ENCODE measurements at regions not wholly inside any gene's neighbourhood (a gene's known extent, or its start where the extent isn't known, plus 50 kb on each side); places are given as distances from the start of the nearest gene placed in this dataset.

GRCh38 chr3:17932136-17932771 lies 189.8 kb upstream of the TBC1D5 start:
- TF ChIP-seq, protein P1, sequence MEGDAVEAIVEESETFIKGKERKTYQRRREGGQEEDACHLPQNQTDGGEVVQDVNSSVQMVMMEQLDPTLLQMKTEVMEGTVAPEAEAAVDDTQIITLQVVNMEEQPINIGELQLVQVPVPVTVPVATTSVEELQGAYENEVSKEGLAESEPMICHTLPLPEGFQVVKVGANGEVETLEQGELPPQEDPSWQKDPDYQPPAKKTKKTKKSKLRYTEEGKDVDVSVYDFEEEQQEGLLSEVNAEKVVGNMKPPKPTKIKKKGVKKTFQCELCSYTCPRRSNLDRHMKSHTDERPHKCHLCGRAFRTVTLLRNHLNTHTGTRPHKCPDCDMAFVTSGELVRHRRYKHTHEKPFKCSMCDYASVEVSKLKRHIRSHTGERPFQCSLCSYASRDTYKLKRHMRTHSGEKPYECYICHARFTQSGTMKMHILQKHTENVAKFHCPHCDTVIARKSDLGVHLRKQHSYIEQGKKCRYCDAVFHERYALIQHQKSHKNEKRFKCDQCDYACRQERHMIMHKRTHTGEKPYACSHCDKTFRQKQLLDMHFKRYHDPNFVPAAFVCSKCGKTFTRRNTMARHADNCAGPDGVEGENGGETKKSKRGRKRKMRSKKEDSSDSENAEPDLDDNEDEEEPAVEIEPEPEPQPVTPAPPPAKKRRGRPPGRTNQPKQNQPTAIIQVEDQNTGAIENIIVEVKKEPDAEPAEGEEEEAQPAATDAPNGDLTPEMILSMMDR (IDR thresholded peaks at IDR 0.05), result no peak
- no peak for TF ChIP-seq POLR2A (IDR thresholded peaks at IDR 0.05)
